Common myeloid progenitor, CD34-positive (primary cell): ENCODE measurements at regions not wholly inside any gene's neighbourhood (a gene's known extent, or its start where the extent isn't known, plus 50 kb on each side); places are given as distances from the start of the nearest gene placed in this dataset.

Experiments
- CTCF ChIA-PET: fragments of 350-600 bp; sonication (Branson Sonifier 250); formaldehyde crosslinking; loops from one replicate; lab custom pipeline; 2021; ENCODE audit warnings: antibody characterized with exemption; lab: Charles Lee
- POLR2A ChIA-PET: fragments of 350-600 bp; sonication (Branson Sonifier 250); formaldehyde crosslinking; loops from one replicate; lab custom pipeline; 2021; ENCODE audit warnings: antibody characterized with exemption; lab: Charles Lee
- DNase-seq, 3 donors: peaks; one replicate each; pipeline versions ENCODE4 v3.0.0 to v3.0.0-alpha.2; 2013
- H3K27ac ChIP-seq, 2 experiments: 1 replicate in 1 of 2; 2 replicates in 1 of 2; pipeline ENCODE4 v1.7.0; 2013; ENCODE audit warnings: inconsistent platforms in 2 of 2, low read length in 2 of 2, mild to moderate bottlenecking in 2 of 2, low read depth in 1 of 2, moderate library complexity in 1 of 2; ENCODE audit not compliant: severe bottlenecking in 2 of 2, insufficient read depth in 1 of 2, poor library complexity in 1 of 2
- H3K27me3 ChIP-seq, 5 experiments: replicated peaks in 2 of 5; 1 replicate in 3 of 5; 2 replicates in 2 of 5; pipeline versions ENCODE4 v1.6.1 to v1.7.0; 2013; ENCODE audit warnings: low read length in 4 of 5, mild to moderate bottlenecking in 2 of 5, moderate library complexity in 2 of 5, inconsistent platforms in 1 of 5; ENCODE audit not compliant: insufficient read depth in 5 of 5, control insufficient read depth in 4 of 5
- H3K36me3 ChIP-seq, 4 experiments: 1 replicate in 2 of 4; 2 replicates in 2 of 4; pipeline versions ENCODE4 v1.6.1 to v1.7.0; 2013; ENCODE audit warnings: low read length in 3 of 4, control low read depth in 1 of 4, mild to moderate bottlenecking in 1 of 4; ENCODE audit not compliant: control insufficient read depth in 4 of 4, insufficient read depth in 4 of 4
- H3K4me1 ChIP-seq, 4 experiments: 1 replicate in 3 of 4; 2 replicates in 1 of 4; pipeline versions ENCODE4 v1.6.1 to v1.7.1; 2013; ENCODE audit warnings: low read length in 3 of 4, mild to moderate bottlenecking in 3 of 4, control low read depth in 1 of 4, inconsistent platforms in 1 of 4, moderate library complexity in 1 of 4; ENCODE audit not compliant: control insufficient read depth in 4 of 4, insufficient read depth in 4 of 4; ENCODE audit errors: control extremely low read depth in 1 of 4
- H3K4me3 ChIP-seq, 7 experiments: 1 replicate in 4 of 7; 2 replicates in 3 of 7; pipeline versions ENCODE4 v1.5.1 to v1.7.0; 2013; ENCODE audit warnings: mild to moderate bottlenecking in 7 of 7, low read length in 6 of 7, moderate library complexity in 6 of 7, inconsistent platforms in 2 of 7, low read depth in 2 of 7, control low read depth in 1 of 7; ENCODE audit not compliant: insufficient read depth in 4 of 7, control insufficient read depth in 1 of 7; ENCODE audit errors: extremely low read depth in 1 of 7
- H3K9me3 ChIP-seq, 5 experiments: 1 replicate in 4 of 5; 2 replicates in 1 of 5; pipeline versions ENCODE4 v1.6.1 to v1.7.1; 2013; ENCODE audit warnings: low read length in 4 of 5, mild to moderate bottlenecking in 2 of 5, inconsistent platforms in 1 of 5, low read depth in 1 of 5, moderate library complexity in 1 of 5; ENCODE audit not compliant: control insufficient read depth in 4 of 5, insufficient read depth in 2 of 5; ENCODE audit errors: control extremely low read depth in 1 of 5
- WGBS: methylation state at CpG from one replicate; pipeline ENCODE4 v1.1.5; 2013; ENCODE audit not compliant: insufficient coverage; 5-methylcytosine and 5-hydroxymethylcytosine counted together

- H3K27me3 ChIP-seq, result no peaks in the 10 kb centered on the region
- no peaks in the 10 kb centered on the region for H3K4me1 ChIP-seq
- POLR2A ChIA-PET, result no interaction called here
- CTCF ChIA-PET, result no interaction called here
- no peak for DNase-seq
- H3K4me3 ChIP-seq, result no peak overlapping the region
- peaks cover 0 to 7% (median 1%) of the 10 kb centered on the region in 5 experiments for H3K9me3 ChIP-seq
- 83% methylated on average over 16 of the region's 19 CpGs for WGBS
- no peaks in the 10 kb centered on the region for H3K36me3 ChIP-seq
- H3K27ac ChIP-seq, result no peak overlapping the region
These were observed 686.1 kb downstream of the TBC1D22A start for GRCh38 chr22:47448231-47449223.

GRCh38 chr22:47446821-47447810, 684.7 kb downstream of the TBC1D22A start:
- DNase-seq, result no peak
- ChIA-PET POLR2A (no interaction called here), CTCF (no interaction called here)
- Histone ChIP-seq H3K27ac (no peak overlapping the region), H3K36me3 (no peaks in the 10 kb centered on the region), H3K27me3 (no peaks in the 10 kb centered on the region), H3K4me1 (no peaks in the 10 kb centered on the region), H3K9me3 (peaks cover 0 to 5% (median 3%) of the 10 kb centered on the region in 5 experiments), H3K4me3 (no peak overlapping the region)
- WGBS, result 91% methylated on average over 26 of the region's 28 CpGs

- no peaks in the 10 kb centered on the region for H3K4me1 ChIP-seq
- H3K36me3 ChIP-seq, result no peaks in the 10 kb centered on the region
- no peak overlapping the region for H3K4me3 ChIP-seq
- ChIA-PET POLR2A (no interaction called here), CTCF (no interaction called here)
- H3K9me3 ChIP-seq, result peaks cover 0 to 10% (median 7%) of the 10 kb centered on the region in 5 experiments
- no peak for DNase-seq
- H3K27ac ChIP-seq, result no peak overlapping the region
- 94% methylated on average over 8 of the region's 8 CpGs for WGBS
- H3K27me3 ChIP-seq, result no peaks in the 10 kb centered on the region
These were observed 683.9 kb downstream of the TBC1D22A start for GRCh38 chr22:47446331-47446730.

- CTCF ChIA-PET, result no interaction called here
- no peaks in the 10 kb centered on the region for H3K27me3 ChIP-seq
- WGBS, result 93% methylated on average over 9 of the region's 10 CpGs
These were observed 683.4 kb downstream of the TBC1D22A start for GRCh38 chr22:47445716-47446290.

GRCh38 chr22:47445212-47445611, 682.8 kb downstream of the TBC1D22A start:
- no peaks in the 10 kb centered on the region for H3K27me3 ChIP-seq
- no peaks in the 10 kb centered on the region for H3K36me3 ChIP-seq
- H3K4me1 ChIP-seq, result no peaks in the 10 kb centered on the region
- H3K9me3 ChIP-seq, result peaks cover 0 to 14% (median 7%) of the 10 kb centered on the region in 5 experiments
- 84% methylated on average over 5 of the region's 5 CpGs for WGBS
- ChIA-PET POLR2A (no interaction called here), CTCF (no interaction called here)
- DNase-seq, result no peak
- H3K27ac ChIP-seq, result no peak overlapping the region
- H3K4me3 ChIP-seq, result no peak overlapping the region

More at GRCh38 chr22:47445716-47446290, 683.4 kb downstream of the TBC1D22A start:
- Histone ChIP-seq H3K4me1 (no peaks in the 10 kb centered on the region), H3K27ac (no peak overlapping the region), H3K9me3 (peaks cover 0 to 14% (median 7%) of the 10 kb centered on the region in 5 experiments), H3K4me3 (no peak overlapping the region), H3K36me3 (no peaks in the 10 kb centered on the region)
- DNase-seq, result no peak
- POLR2A ChIA-PET, result no interaction called here

- Histone ChIP-seq H3K4me1 (no peaks in the 10 kb centered on the region), H3K9me3 (peaks cover 0 to 16% (median 7%) of the 10 kb centered on the region in 5 experiments), H3K4me3 (no peak overlapping the region), H3K27me3 (no peaks in the 10 kb centered on the region), H3K36me3 (no peaks in the 10 kb centered on the region), H3K27ac (no peak overlapping the region)
- POLR2A ChIA-PET, result no interaction called here
- CTCF ChIA-PET, result no interaction called here
- no peak for DNase-seq
- WGBS, result 91% methylated on average over 6 of the region's 6 CpGs
These were observed 682.3 kb downstream of the TBC1D22A start for GRCh38 chr22:47444746-47445065.
